ENCODE measurements at regions not wholly inside any gene's neighbourhood (a gene's known extent, or its start where the extent isn't known, plus 50 kb on each side); places are given as distances from the start of the nearest gene placed in this dataset.

DNA sequence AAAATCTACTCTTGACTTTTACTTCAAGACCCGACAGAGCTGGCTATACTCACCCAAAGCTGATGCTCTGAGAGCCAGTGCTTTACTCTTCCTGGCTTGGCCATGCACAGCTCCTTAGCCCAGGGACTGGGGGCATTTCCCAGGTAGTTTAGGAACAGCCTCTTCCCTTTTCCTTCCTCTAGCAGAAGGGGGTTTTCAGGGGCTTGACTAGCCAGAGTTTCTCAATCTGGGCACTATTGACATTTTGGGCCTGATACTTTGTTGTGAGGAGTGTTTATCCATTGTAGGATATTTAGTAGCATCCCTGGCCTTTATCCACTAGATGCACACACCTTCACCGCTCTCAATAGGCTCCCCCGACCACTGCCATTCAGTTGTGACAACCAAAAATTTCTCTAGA lies 50.0 kb upstream of the RFX3 start:
- TF ChIP-seq, protein P1, sequence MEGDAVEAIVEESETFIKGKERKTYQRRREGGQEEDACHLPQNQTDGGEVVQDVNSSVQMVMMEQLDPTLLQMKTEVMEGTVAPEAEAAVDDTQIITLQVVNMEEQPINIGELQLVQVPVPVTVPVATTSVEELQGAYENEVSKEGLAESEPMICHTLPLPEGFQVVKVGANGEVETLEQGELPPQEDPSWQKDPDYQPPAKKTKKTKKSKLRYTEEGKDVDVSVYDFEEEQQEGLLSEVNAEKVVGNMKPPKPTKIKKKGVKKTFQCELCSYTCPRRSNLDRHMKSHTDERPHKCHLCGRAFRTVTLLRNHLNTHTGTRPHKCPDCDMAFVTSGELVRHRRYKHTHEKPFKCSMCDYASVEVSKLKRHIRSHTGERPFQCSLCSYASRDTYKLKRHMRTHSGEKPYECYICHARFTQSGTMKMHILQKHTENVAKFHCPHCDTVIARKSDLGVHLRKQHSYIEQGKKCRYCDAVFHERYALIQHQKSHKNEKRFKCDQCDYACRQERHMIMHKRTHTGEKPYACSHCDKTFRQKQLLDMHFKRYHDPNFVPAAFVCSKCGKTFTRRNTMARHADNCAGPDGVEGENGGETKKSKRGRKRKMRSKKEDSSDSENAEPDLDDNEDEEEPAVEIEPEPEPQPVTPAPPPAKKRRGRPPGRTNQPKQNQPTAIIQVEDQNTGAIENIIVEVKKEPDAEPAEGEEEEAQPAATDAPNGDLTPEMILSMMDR (conservative IDR thresholded peaks at IDR 0.05), result no peak
- no peak overlapping the region for H3K27ac ChIP-seq

Data from VCaP (cell line).